Liver (tissue), 3 donors: ENCODE measurements at regions not wholly inside any gene's neighbourhood (a gene's known extent, or its start where the extent isn't known, plus 50 kb on each side); places are given as distances from the start of the nearest gene placed in this dataset.

ENCODE experiments used
- EGR1 ChIP-seq, 2 donors: IDR thresholded peaks; 2 replicates each; pipeline ENCODE4 v1.6.1; 2016 to 2018; ENCODE audit warnings: antibody characterized with exemption in 2 of 2, low read depth in 2 of 2
- FOXA2 ChIP-seq: IDR thresholded peaks from 2 replicates; pipeline ENCODE4 v1.6.1; 2016; ENCODE audit warnings: antibody characterized with exemption
- GABPA ChIP-seq, 2 donors: IDR thresholded peaks in 1 of 2; conservative IDR thresholded peaks in 1 of 2; 2 replicates each; pipeline ENCODE4 v1.6.1; 2016; ENCODE audit warnings: antibody characterized with exemption in 2 of 2, mild to moderate bottlenecking in 1 of 2, moderate library complexity in 1 of 2
- HNF4A ChIP-seq, 2 donors: conservative IDR thresholded peaks; 2 replicates each; pipeline ENCODE4 v1.6.1; 2016; ENCODE audit warnings: antibody characterized with exemption in 2 of 2, mild to moderate bottlenecking in 2 of 2
- JUND ChIP-seq, 2 donors: IDR thresholded peaks; 2 replicates each; pipeline ENCODE4 v1.6.1; 2016; ENCODE audit warnings: antibody characterized with exemption in 2 of 2
- RAD21 ChIP-seq, 2 donors: IDR thresholded peaks; 2 replicates each; pipeline ENCODE4 v1.6.1; 2016; ENCODE audit warnings: antibody characterized with exemption in 2 of 2, mild to moderate bottlenecking in 2 of 2
- SP1 ChIP-seq: IDR thresholded peaks from 2 replicates; pipeline ENCODE4 v1.6.1; 2018; ENCODE audit warnings: antibody characterized with exemption, mild to moderate bottlenecking
- TF ChIP-seq, protein P1 (sequence below): fragments of 150-350 bp; IDR thresholded peaks from 2 replicates; pipeline ENCODE4 v1.5.1; 2017; ENCODE audit warnings: improper control_type of control experiment, low read depth, low read length; ENCODE audit not compliant: missing input control
- TF ChIP-seq, protein P2 (sequence below): IDR thresholded peaks from 2 replicates; pipeline ENCODE4 v1.6.1; 2016; ENCODE audit warnings: antibody characterized with exemption
- TF ChIP-seq, protein P3 (sequence below): IDR thresholded peaks from 2 replicates; pipeline ENCODE4 v1.6.1; 2016; ENCODE audit warnings: antibody characterized with exemption, mild to moderate bottlenecking
- TF ChIP-seq, protein P4 (sequence below): IDR thresholded peaks from 2 replicates; pipeline ENCODE4 v1.6.1; 2016; ENCODE audit warnings: antibody characterized with exemption
- TF ChIP-seq, protein P5 (sequence below): IDR thresholded peaks from 2 replicates; pipeline ENCODE4 v1.6.1; 2016; ENCODE audit warnings: antibody characterized with exemption
- donor health status: healthy.
- donor health status: healthy.

DNA sequence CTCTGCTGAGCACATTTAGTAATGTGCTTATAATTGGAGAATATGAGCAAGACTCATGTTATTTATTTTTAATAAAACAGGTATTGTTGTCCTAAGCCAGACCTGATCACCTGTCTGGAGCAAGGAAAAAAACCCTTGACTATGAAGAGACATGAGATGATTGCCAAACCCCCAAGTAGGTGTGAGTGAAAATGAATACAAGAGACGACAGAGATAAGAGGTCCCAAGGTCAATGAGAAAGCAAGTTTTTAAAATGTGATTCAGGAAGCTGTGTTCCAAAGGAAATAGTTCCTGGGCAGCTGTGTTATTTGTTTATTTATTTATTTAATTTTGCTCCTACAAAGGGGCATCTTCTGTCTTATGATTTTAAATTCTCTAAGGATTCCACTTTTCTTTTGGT is 83.1 kb downstream of the ZNF486 start:
- TF ChIP-seq, protein P1, sequence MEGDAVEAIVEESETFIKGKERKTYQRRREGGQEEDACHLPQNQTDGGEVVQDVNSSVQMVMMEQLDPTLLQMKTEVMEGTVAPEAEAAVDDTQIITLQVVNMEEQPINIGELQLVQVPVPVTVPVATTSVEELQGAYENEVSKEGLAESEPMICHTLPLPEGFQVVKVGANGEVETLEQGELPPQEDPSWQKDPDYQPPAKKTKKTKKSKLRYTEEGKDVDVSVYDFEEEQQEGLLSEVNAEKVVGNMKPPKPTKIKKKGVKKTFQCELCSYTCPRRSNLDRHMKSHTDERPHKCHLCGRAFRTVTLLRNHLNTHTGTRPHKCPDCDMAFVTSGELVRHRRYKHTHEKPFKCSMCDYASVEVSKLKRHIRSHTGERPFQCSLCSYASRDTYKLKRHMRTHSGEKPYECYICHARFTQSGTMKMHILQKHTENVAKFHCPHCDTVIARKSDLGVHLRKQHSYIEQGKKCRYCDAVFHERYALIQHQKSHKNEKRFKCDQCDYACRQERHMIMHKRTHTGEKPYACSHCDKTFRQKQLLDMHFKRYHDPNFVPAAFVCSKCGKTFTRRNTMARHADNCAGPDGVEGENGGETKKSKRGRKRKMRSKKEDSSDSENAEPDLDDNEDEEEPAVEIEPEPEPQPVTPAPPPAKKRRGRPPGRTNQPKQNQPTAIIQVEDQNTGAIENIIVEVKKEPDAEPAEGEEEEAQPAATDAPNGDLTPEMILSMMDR = no peak
- TF ChIP-seq RAD21 (IDR thresholded peaks at IDR 0.05) = no peak
- TF ChIP-seq SP1 = no peak
- TF ChIP-seq, protein P2, sequence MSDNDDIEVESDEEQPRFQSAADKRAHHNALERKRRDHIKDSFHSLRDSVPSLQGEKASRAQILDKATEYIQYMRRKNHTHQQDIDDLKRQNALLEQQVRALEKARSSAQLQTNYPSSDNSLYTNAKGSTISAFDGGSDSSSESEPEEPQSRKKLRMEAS = no peak
- TF ChIP-seq, protein P3, sequence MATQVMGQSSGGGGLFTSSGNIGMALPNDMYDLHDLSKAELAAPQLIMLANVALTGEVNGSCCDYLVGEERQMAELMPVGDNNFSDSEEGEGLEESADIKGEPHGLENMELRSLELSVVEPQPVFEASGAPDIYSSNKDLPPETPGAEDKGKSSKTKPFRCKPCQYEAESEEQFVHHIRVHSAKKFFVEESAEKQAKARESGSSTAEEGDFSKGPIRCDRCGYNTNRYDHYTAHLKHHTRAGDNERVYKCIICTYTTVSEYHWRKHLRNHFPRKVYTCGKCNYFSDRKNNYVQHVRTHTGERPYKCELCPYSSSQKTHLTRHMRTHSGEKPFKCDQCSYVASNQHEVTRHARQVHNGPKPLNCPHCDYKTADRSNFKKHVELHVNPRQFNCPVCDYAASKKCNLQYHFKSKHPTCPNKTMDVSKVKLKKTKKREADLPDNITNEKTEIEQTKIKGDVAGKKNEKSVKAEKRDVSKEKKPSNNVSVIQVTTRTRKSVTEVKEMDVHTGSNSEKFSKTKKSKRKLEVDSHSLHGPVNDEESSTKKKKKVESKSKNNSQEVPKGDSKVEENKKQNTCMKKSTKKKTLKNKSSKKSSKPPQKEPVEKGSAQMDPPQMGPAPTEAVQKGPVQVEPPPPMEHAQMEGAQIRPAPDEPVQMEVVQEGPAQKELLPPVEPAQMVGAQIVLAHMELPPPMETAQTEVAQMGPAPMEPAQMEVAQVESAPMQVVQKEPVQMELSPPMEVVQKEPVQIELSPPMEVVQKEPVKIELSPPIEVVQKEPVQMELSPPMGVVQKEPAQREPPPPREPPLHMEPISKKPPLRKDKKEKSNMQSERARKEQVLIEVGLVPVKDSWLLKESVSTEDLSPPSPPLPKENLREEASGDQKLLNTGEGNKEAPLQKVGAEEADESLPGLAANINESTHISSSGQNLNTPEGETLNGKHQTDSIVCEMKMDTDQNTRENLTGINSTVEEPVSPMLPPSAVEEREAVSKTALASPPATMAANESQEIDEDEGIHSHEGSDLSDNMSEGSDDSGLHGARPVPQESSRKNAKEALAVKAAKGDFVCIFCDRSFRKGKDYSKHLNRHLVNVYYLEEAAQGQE = no peak
- TF ChIP-seq, protein P4, sequence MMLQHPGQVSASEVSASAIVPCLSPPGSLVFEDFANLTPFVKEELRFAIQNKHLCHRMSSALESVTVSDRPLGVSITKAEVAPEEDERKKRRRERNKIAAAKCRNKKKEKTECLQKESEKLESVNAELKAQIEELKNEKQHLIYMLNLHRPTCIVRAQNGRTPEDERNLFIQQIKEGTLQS = no peak
- no peak for TF ChIP-seq EGR1 (IDR thresholded peaks at IDR 0.05; ENCODE audit: low read depth in 2 of 2)
- no peak for TF ChIP-seq HNF4A (conservative IDR thresholded peaks at IDR 0.05)
- TF ChIP-seq JUND (IDR thresholded peaks at IDR 0.05) = no peak
- TF ChIP-seq, protein P5, sequence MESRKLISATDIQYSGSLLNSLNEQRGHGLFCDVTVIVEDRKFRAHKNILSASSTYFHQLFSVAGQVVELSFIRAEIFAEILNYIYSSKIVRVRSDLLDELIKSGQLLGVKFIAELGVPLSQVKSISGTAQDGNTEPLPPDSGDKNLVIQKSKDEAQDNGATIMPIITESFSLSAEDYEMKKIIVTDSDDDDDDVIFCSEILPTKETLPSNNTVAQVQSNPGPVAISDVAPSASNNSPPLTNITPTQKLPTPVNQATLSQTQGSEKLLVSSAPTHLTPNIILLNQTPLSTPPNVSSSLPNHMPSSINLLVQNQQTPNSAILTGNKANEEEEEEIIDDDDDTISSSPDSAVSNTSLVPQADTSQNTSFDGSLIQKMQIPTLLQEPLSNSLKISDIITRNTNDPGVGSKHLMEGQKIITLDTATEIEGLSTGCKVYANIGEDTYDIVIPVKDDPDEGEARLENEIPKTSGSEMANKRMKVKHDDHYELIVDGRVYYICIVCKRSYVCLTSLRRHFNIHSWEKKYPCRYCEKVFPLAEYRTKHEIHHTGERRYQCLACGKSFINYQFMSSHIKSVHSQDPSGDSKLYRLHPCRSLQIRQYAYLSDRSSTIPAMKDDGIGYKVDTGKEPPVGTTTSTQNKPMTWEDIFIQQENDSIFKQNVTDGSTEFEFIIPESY = no peak
- TF ChIP-seq GABPA (IDR thresholded peaks at IDR 0.05 in 1 of 2, conservative IDR thresholded peaks at IDR 0.05 in 1 of 2) = no peak
- TF ChIP-seq FOXA2 = no peak
